ENCODE measurements at regions not wholly inside any gene's neighbourhood (a gene's known extent, or its start where the extent isn't known, plus 50 kb on each side); places are given as distances from the start of the nearest gene placed in this dataset.

- Histone ChIP-seq H3K27ac (ENCODE audit: low read depth, low read length, poor library complexity, severe bottlenecking) (no peak overlapping the region), H3K4me3 (ENCODE audit: low read depth, low read length, poor library complexity, severe bottlenecking) (no peak overlapping the region), H3K36me3 (ENCODE audit: insufficient read depth, low read length, poor library complexity, severe bottlenecking) (no peaks in the 10 kb centered on the region), H3K27me3 (replicated peaks; ENCODE audit: insufficient read depth, low read depth, low read length, poor library complexity) (no peaks in the 10 kb centered on the region), H3K4me1 (ENCODE audit: insufficient read depth, low read length, poor library complexity, severe bottlenecking) (no peaks in the 10 kb centered on the region), H3K9me3 (ENCODE audit: low read depth, low read length, poor library complexity, severe bottlenecking) (no peaks in the 10 kb centered on the region)
- intact Hi-C loops (cut with micrococcal nuclease; ENCODE audit: unreplicated experiment) = no loop called here
- ChIA-PET POLR2A (ENCODE audit: low non-redundant PET) (no interaction called here), CTCF (no interaction called here)
- DNase-seq (ENCODE audit: low spot score) = no peak
- no TSS peak for BruUV-seq (replicated peaks)
- TF ChIP-seq EZH2 (IDR thresholded peaks at IDR 0.05; ENCODE audit: borderline replicate concordance, low read depth, low read length, poor library complexity, severe bottlenecking) (no peak), CTCF (conservative IDR thresholded peaks at IDR 0.05; ENCODE audit: low read depth, low read length) (no peak)
These were observed 649.0 kb upstream of the HS6ST1 start for GRCh38 chr2:128967646-128968045.

GRCh38 chr2:128969374-128969773 is 650.7 kb upstream of the HS6ST1 start:
- no peaks in the 10 kb centered on the region for H3K36me3 ChIP-seq (ENCODE audit: insufficient read depth, low read length, poor library complexity, severe bottlenecking)
- H3K4me3 ChIP-seq (ENCODE audit: low read depth, low read length, poor library complexity, severe bottlenecking) = no peak overlapping the region
- no peaks in the 10 kb centered on the region for H3K27me3 ChIP-seq (replicated peaks; ENCODE audit: insufficient read depth, low read depth, low read length, poor library complexity)
- BruUV-seq (replicated peaks) = no TSS peak
- H3K4me1 ChIP-seq (ENCODE audit: insufficient read depth, low read length, poor library complexity, severe bottlenecking) = no peaks in the 10 kb centered on the region
- ChIA-PET POLR2A (ENCODE audit: low non-redundant PET) (no interaction called here), CTCF (no interaction called here)
- no peak for DNase-seq (ENCODE audit: low spot score)
- no peak overlapping the region for H3K27ac ChIP-seq (ENCODE audit: low read depth, low read length, poor library complexity, severe bottlenecking)
- intact Hi-C loops (cut with micrococcal nuclease; ENCODE audit: unreplicated experiment) = no loop called here
- TF ChIP-seq EZH2 (IDR thresholded peaks at IDR 0.05; ENCODE audit: borderline replicate concordance, low read depth, low read length, poor library complexity, severe bottlenecking) (no peak), CTCF (conservative IDR thresholded peaks at IDR 0.05; ENCODE audit: low read depth, low read length) (no peak)
- H3K9me3 ChIP-seq (ENCODE audit: low read depth, low read length, poor library complexity, severe bottlenecking) = no peaks in the 10 kb centered on the region

- POLR2A ChIA-PET (ENCODE audit: low non-redundant PET) = no interaction called here
- no TSS peak for BruUV-seq (replicated peaks)
- CTCF ChIA-PET = no interaction called here
- H3K36me3 ChIP-seq (ENCODE audit: insufficient read depth, low read length, poor library complexity, severe bottlenecking) = no peaks in the 10 kb centered on the region
- no peak for DNase-seq (ENCODE audit: low spot score)
- H3K4me1 ChIP-seq (ENCODE audit: insufficient read depth, low read length, poor library complexity, severe bottlenecking) = no peaks in the 10 kb centered on the region
- H3K27ac ChIP-seq (ENCODE audit: low read depth, low read length, poor library complexity, severe bottlenecking) = no peak overlapping the region
- H3K9me3 ChIP-seq (ENCODE audit: low read depth, low read length, poor library complexity, severe bottlenecking) = no peaks in the 10 kb centered on the region
- no peak for TF ChIP-seq CTCF (conservative IDR thresholded peaks at IDR 0.05; ENCODE audit: low read depth, low read length)
- TF ChIP-seq EZH2 (IDR thresholded peaks at IDR 0.05; ENCODE audit: borderline replicate concordance, low read depth, low read length, poor library complexity, severe bottlenecking) = no peak
- no peaks in the 10 kb centered on the region for H3K27me3 ChIP-seq (replicated peaks; ENCODE audit: insufficient read depth, low read depth, low read length, poor library complexity)
- intact Hi-C loops (cut with micrococcal nuclease; ENCODE audit: unreplicated experiment) = no loop called here
- H3K4me3 ChIP-seq (ENCODE audit: low read depth, low read length, poor library complexity, severe bottlenecking) = no peak overlapping the region
These were observed 651.9 kb upstream of the HS6ST1 start for GRCh38 chr2:128970332-128971116.

Measured in A673 (cell line).